Osteocyte (in vitro differentiated cells): ENCODE measurements at regions not wholly inside any gene's neighbourhood (a gene's known extent, or its start where the extent isn't known, plus 50 kb on each side); places are given as distances from the start of the nearest gene placed in this dataset.

Source experiments
- DNase-seq: peaks from one replicate; pipeline ENCODE4 v3.0.0; 2021; ENCODE audit warnings: mixed read lengths; ENCODE audit not compliant: unreplicated experiment; ENCODE audit errors: extremely low spot score
- H3K27ac Mint-ChIP-seq: one replicate; pipeline ENCODE4 v1.8.0; 2021; ENCODE audit warnings: mild to moderate bottlenecking, mixed read lengths; ENCODE audit not compliant: unreplicated experiment
- H3K27me3 Mint-ChIP-seq: one replicate; pipeline ENCODE4 v1.8.0; 2021; ENCODE audit warnings: mixed read lengths; ENCODE audit not compliant: unreplicated experiment
- H3K36me3 Mint-ChIP-seq: one replicate; pipeline ENCODE4 v1.8.0; 2021; ENCODE audit warnings: mixed read lengths; ENCODE audit not compliant: unreplicated experiment
- H3K4me1 Mint-ChIP-seq: one replicate; pipeline ENCODE4 v1.8.0; 2021; ENCODE audit warnings: mixed read lengths; ENCODE audit not compliant: unreplicated experiment
- H3K4me3 Mint-ChIP-seq: one replicate; pipeline ENCODE4 v1.8.0; 2021; ENCODE audit warnings: mild to moderate bottlenecking, moderate library complexity, mixed read lengths; ENCODE audit not compliant: unreplicated experiment
- H3K9me3 Mint-ChIP-seq: one replicate; pipeline ENCODE4 v1.8.0; 2021; ENCODE audit warnings: mixed read lengths; ENCODE audit not compliant: unreplicated experiment
- CTCF ChIP-seq: fragments of 200-600 bp; sonication (generic); IDR thresholded peaks from 2 replicates; pipeline ENCODE4 v1.5.0; 2021; ENCODE audit warnings: antibody characterized with exemption, mild to moderate bottlenecking, moderate library complexity

GRCh38 chr1:115556236-115556635, 85.5 kb upstream of the VANGL1 start:
- peaks cover 21% of the 10 kb centered on the region for H3K4me1 Mint-ChIP-seq
- H3K27ac Mint-ChIP-seq: peak overlapping the region; percentile 44
- H3K27me3 Mint-ChIP-seq: no peaks in the 10 kb centered on the region
- H3K36me3 Mint-ChIP-seq: no peaks in the 10 kb centered on the region
- no peak overlapping the region for H3K4me3 Mint-ChIP-seq
- TF ChIP-seq CTCF: no peak
- H3K9me3 Mint-ChIP-seq: no peaks in the 10 kb centered on the region
- DNase-seq: no peak

GRCh38 chr1:115555446-115555845, 86.3 kb upstream of the VANGL1 start:
- Mint-ChIP-seq H3K4me3 (no peak overlapping the region), H3K36me3 (no peaks in the 10 kb centered on the region), H3K9me3 (no peaks in the 10 kb centered on the region), H3K27ac (no peak overlapping the region), H3K27me3 (no peaks in the 10 kb centered on the region), H3K4me1 (peaks cover 21% of the 10 kb centered on the region)
- no peak for DNase-seq
- TF ChIP-seq CTCF: no peak

GRCh38 chr1:115547696-115548095, 94.1 kb upstream of the VANGL1 start:
- no peak for TF ChIP-seq CTCF
- H3K27me3 Mint-ChIP-seq: no peaks in the 10 kb centered on the region
- no peaks in the 10 kb centered on the region for H3K9me3 Mint-ChIP-seq
- H3K4me3 Mint-ChIP-seq: no peak overlapping the region
- peaks cover 35% of the 10 kb centered on the region for H3K4me1 Mint-ChIP-seq
- no peaks in the 10 kb centered on the region for H3K36me3 Mint-ChIP-seq
- peak overlapping the region; percentile 97 for H3K27ac Mint-ChIP-seq
- no peak for DNase-seq

GRCh38 chr1:115546846-115547245, 94.9 kb upstream of the VANGL1 start:
- TF ChIP-seq CTCF: no peak

GRCh38 chr1:115545791-115546733, 95.7 kb upstream of the VANGL1 start:
- Mint-ChIP-seq H3K36me3 (no peaks in the 10 kb centered on the region), H3K9me3 (no peaks in the 10 kb centered on the region), H3K4me3 (peak overlapping the region; percentile 9), H3K27ac (peak overlapping the region; percentile 97), H3K4me1 (peaks cover 32% of the 10 kb centered on the region), H3K27me3 (no peaks in the 10 kb centered on the region)
- TF ChIP-seq CTCF: peak; percentile 68
- DNase-seq: peak; percentile 89

More at GRCh38 chr1:115546846-115547245, 94.9 kb upstream of the VANGL1 start:
- Mint-ChIP-seq H3K4me3 (no peak overlapping the region), H3K27ac (peak overlapping the region; percentile 97), H3K36me3 (no peaks in the 10 kb centered on the region), H3K9me3 (no peaks in the 10 kb centered on the region), H3K27me3 (no peaks in the 10 kb centered on the region), H3K4me1 (peaks cover 32% of the 10 kb centered on the region)
- no peak for DNase-seq
